Upper lobe of left lung (tissue), 4 donors: ENCODE measurements at regions not wholly inside any gene's neighbourhood (a gene's known extent, or its start where the extent isn't known, plus 50 kb on each side); places are given as distances from the start of the nearest gene placed in this dataset.

Experiments
- EP300 ChIP-seq, 4 donors: sonication (generic); formaldehyde crosslinking; IDR thresholded peaks; one replicate each; pipeline ENCODE4 v1.5.1; 2017; ENCODE audit warnings: antibody characterized with exemption in 4 of 4, control low read depth in 2 of 4
- POLR2A ChIP-seq, 4 donors: fragments of 450-650 bp; IDR thresholded peaks; one replicate each; pipeline ENCODE4 v1.5.1; 2016 to 2017; ENCODE audit warnings: antibody characterized with exemption in 4 of 4, mild to moderate bottlenecking in 2 of 4
- TF ChIP-seq, protein P1 (sequence below), 6 experiments: fragments of 450-650 bp in 4 of 6; fragments of 200-600 bp in 2 of 6; sonication (generic) in 2 of 6; IDR thresholded peaks; one replicate each; pipeline ENCODE4 v1.5.1; 2016 to 2019; ENCODE audit warnings: antibody characterized with exemption in 6 of 6

DNA sequence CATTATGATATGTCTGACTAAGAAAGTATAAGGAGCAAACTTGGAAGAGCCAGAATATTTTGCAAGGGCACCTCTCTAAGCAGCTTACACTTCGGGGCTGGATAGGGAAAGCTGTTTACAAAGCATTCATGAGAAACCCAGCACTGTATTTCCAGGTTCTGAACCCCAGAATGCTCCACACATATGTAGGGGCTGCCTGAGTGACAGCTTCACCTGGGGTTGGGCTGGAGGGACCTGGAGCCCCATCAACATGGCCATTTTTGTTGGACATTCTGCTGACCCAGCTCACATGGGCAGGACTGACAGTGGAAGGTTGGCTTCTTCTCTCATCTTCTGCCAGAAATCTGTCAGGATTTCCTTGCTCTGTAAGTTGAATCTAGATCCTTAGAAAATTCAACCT, 197.1 kb upstream of the SSTR4 start:
- TF ChIP-seq, protein P1, sequence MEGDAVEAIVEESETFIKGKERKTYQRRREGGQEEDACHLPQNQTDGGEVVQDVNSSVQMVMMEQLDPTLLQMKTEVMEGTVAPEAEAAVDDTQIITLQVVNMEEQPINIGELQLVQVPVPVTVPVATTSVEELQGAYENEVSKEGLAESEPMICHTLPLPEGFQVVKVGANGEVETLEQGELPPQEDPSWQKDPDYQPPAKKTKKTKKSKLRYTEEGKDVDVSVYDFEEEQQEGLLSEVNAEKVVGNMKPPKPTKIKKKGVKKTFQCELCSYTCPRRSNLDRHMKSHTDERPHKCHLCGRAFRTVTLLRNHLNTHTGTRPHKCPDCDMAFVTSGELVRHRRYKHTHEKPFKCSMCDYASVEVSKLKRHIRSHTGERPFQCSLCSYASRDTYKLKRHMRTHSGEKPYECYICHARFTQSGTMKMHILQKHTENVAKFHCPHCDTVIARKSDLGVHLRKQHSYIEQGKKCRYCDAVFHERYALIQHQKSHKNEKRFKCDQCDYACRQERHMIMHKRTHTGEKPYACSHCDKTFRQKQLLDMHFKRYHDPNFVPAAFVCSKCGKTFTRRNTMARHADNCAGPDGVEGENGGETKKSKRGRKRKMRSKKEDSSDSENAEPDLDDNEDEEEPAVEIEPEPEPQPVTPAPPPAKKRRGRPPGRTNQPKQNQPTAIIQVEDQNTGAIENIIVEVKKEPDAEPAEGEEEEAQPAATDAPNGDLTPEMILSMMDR (IDR thresholded peaks at IDR 0.05) = no peak
- TF ChIP-seq POLR2A (IDR thresholded peaks at IDR 0.05) = no peak
- no peak for TF ChIP-seq EP300 (IDR thresholded peaks at IDR 0.05)
